ENCODE measurements at regions not wholly inside any gene's neighbourhood (a gene's known extent, or its start where the extent isn't known, plus 50 kb on each side); places are given as distances from the start of the nearest gene placed in this dataset.
A peak's percentile ranks its signal among the peaks of the same experiment; 100 is the strongest.
"Not testable (repeated sequence)": the region's sequence is repeated elsewhere in the genome, so short reads cannot be mapped to it uniquely, and the experiment has no call there.

DNA sequence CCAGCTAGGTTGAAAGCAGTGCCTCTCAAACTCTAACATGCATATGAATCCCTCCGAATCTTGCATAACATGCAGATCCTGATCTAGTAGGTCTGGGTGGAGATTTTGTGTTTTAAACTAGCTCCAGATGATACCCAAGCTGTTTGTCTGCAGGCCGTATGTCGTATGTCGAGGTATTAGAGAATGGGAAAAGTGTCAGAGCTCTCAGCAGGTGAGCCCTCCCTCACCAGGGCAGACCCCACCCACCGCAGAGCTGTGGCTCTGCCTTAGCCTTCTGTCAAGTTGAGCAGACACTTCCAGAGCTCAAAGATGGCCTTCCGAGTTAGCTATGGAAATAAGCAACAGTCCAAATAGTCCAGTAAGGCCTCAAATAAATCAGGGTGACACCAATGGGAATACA is 83.2 kb upstream of the MAP3K1 start:
- DNase-seq (ENCODE audit: low read depth in 3 of 3) = no peak

DNA sequence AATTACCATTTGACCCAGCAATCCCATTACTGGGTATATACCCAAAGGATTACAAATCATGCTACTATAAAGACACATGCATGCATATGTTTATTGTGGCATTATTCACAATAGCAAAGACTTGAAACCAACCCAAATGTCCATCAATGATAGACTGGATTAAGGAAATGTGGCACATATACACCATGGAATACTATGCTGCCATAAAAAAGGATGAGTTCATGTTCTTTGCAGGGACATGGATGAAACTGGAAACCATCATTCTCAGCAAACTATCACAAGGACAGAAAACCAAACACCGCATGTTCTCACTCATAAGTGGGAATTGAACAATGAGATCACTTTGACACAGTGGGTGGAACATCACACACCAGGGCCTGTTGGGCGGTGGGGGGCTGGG is 83.9 kb upstream of the MAP3K1 start:
- not testable (repeated sequence) for DNase-seq (ENCODE audit: low read depth in 3 of 3)

DNA sequence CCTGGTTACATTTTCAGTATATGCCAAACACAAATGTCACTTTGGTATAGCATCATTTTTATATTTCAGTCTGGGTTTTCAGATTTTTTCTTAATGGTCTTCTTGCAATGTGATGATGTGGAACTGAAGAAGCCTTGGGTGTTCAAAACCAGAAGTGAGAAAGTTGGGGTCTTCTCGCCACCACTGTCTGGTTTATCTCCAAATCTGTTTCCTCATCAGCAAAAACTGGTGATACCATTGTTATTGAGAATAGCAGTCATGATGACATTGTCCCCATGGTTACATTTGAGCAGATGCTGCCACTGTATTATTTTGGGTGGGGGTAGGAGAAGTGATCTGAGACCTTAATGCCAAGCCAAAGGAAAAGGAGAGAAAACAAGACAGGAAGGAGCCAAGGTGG is 85.9 kb upstream of the MAP3K1 start:
- no peak for DNase-seq (ENCODE audit: low read depth in 3 of 3)

DNA sequence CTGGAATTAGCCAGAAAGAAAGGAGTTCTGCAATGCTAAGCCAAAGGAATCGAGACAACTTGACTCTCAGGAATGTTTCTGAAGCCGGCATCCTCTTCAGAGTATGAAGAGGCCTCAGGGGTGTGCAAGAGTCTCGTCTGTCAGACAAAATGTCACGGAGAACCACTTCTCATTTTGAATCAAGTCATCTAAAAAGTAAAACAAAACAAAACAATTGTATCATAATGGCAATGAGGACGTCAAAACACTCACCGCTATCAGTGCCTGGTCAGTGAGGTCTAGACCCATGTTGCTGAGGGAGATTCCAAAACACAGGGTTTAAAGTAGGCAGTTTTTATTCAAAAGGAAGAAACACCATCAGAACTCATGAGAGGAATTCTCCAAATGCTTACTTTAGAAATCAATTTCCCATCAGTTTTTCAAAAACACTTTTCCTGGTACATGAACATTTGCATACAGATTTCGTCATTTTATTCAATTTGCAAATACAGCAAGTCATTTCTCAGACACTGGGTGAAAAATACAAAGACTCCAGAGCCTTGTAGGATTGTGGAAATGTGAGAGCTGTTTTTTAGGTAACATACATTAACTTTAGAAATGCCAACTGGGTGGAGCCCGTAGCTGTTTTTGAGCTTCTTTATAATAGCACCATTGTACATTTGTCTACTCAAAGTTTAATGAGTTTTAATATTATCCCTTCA is 89.5 kb upstream of the MAP3K1 start:
- DNase-seq (ENCODE audit: low read depth in 3 of 3) = no peak

DNA sequence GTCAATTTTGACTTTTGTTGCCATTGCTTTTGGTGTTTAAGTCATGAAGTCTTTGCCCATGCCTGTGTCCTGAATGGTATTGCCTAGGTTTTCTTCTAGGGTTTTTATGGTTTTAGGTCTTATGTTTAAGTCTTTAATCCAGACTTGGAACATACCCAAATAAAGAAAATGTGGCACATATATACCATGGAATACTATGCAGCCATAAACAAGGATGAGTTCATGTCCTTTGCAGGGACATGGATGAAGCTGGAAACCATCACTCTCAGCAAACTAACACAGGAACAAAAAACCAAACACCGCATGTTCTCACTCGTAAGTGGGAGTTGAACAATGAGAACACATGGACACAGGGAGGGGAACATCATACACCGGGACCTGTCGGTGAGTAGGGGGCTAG is 90.5 kb upstream of the MAP3K1 start:
- not testable (repeated sequence) for DNase-seq (ENCODE audit: low read depth in 3 of 3)

DNA sequence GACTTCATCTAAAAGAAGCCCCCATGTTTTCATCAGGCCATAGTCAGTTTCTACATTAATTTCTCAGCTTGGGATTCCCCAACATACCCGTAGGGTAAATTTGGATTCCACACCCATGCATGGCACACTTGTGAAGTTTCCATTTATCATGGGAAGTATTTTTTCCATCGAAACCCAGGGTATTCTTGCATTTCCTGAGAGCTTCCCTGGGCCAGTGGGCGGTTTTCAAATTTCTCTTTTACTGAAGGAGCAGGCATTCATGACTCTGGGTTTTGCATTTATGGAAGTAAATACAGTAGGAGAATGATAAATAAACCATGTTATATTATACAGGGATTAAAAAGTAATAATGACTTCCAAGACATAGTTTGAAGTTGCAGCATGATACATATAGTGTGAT is 93.0 kb upstream of the MAP3K1 start:
- DNase-seq (ENCODE audit: low read depth in 3 of 3) = no peak

DNA sequence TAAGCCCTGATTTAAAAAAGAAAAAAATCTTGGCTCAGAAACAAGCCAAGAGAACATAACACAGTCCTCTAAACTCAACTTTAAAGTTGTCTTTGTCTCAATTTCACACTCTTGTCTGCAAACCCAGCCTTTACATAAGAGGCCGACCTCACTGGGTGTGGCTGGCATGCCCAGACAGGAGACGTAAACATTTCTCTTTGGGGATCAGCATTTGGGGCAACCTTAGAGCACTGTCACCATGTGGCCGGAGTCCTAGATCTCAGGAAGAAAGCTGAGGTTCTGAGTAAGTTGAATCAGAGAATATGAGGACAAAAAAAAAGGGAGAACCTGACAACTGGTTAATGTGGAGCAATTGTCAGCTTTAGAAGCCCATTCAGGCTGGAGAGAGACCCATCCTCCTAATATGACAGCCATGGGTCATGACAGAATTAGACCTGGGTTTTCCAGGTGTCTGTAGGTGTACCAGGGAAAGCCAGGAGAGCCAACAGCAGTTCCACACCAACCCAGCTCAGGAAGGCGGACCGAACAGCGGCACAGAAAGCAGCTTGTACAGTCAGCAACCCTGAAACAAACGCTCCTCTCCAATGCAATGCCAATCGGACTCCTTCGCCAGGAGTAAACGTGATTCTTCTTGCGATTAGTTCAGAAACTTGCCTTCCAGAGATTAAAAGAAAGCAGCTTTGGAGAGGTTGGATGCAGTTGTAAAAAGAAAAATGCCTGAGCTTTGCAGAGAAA is 97.9 kb upstream of the MAP3K1 start:
- no peak for DNase-seq (ENCODE audit: low read depth in 3 of 3)

DNA sequence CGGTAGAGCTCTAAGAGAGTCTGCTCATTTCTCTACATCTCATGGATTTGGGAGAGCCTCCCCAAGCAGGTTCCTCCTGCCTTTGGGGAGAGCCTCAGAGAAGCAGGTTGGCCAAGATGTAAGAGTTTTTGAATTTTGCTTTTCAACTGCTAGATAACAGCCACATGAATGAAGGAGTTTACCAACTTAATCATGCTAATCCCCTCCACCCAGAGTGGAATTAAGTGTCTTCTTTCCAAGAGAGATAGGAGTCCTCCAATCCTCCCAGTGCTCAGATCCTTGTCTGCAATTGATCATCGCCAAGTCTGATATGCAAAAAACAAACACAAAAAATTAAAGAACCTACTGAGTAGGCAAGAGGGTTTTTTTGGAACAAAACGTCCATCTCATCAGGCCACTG is 99.4 kb upstream of the MAP3K1 start:
- no peak for DNase-seq (ENCODE audit: low read depth in 3 of 3)

DNA sequence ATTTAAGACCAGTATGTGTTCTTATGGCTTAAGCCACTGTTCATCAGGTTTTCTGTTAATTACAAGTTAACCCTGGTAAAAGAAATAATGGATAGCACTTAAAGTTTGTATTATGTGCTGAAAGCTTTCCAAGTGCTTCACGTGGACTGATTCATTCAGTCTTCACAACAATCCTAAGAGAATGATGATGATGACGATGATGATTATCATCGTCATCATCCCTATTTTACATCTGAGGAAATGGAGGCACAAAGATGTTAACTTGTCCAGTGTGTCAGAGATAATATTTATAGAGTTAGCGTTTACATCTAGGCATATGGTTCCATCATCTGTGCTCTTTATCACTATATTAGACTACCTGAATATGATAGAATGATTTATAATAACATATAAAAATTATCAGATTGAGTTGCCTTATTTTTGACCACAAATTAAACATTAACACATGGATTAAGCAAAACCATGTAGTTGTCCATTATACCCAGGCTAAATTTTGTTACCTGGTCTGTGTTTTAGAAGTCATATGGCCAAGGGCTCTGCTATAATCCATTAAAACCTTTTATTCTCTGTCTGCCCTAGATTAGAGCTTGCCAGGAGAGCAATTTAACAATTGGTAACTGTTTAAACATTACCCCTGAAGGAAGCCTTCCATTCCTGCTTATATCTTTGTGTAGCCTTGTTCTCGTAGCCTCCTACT is 102.3 kb upstream of the MAP3K1 start:
- DNase-seq (ENCODE audit: low read depth in 3 of 3) = no peak

DNA sequence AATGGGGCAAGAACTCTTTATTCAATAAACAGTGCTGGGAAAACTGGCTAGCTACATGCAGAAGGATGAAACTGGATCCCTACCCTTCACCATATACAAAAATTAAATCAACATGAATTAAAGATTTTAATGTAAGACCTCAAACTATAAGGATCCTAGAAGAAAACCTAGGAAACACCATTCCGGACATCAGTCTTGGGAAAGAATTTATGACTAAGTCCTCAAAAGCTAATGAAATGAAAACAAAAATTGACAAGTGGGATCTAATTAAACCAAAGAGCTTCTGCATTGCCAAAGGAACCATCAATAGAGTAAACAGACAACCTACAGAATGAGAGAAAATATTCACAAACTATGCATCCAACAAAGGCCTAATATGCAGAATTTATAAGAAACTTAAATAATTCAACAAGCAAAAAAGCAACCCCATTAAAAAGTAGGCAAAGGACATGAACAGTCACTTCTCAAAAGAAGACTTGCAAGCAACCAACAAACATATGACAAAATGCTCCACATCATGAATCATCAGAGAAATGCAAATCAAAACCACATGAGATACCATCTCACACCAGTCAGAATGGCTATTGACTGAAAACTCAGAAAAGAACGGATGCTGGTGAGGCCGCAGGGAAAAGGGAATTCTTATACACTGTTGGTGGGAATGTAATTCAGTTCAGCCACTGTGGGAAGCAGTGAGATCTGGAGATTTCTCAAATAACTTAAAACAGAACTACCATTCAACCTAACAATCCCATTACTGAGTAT is 104.3 kb upstream of the MAP3K1 start:
- no peak for DNase-seq (ENCODE audit: low read depth in 3 of 3)

DNA sequence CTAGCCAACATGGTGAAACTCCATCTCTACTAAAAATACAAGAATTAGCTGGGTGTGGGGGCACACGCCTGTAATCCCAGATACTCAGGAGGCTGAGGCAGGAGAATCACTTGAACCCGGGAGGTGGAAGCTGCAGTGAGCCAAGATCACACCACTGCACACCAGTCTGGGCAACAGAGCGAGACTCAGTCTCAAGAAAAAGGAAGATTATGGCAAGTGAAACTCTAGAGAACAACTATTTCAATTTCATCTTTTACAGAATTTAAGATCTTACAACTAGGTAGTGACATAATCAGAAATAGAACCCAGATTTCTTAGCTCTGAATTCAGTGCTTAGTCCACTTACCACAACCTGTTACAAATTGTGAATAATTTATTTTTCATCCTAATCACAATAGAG is 108.8 kb upstream of the MAP3K1 start:
- no peak for DNase-seq (ENCODE audit: low read depth in 3 of 3)

DNA sequence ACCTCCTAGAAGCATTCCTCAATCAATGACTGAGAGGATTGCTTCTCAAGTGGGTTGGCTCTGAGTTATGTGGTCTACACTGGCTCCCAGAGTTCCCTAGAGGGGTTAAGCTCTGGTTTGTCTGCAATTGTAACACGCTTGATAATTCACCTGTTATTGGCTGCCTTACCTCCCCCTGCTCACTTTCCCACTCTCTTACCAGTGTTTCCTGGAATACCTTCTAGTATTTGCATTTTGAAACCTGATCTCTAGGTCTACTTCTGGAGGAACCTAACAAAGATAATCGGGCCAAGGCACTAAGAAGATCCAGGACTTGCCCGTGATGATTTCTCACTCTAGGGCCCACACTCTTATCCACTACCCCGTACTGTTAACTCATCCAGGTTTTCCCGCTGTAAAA is 110.1 kb upstream of the MAP3K1 start:
- DNase-seq (ENCODE audit: low read depth in 3 of 3) = no peak

DNA sequence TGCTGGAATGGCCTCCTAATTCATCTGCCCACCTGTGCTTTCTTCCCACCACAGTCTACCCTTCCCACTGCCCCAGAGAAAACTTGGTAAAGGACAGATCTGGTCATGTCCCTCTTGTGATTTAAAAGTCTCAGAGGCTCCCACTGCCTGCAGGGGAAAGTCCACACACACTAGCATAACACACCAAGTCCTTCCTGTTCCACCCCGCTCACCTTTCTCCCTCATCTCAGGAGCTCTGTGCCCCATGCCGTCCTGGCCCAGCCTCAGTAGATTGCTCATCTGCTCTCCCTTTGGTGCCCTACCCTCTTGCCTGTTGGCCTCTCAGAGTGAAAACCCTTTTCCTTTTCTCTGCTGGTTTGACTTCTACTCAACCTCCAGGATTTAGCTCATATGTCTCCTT is 111.4 kb upstream of the MAP3K1 start:
- DNase-seq (ENCODE audit: low read depth in 3 of 3) = no peak

DNA sequence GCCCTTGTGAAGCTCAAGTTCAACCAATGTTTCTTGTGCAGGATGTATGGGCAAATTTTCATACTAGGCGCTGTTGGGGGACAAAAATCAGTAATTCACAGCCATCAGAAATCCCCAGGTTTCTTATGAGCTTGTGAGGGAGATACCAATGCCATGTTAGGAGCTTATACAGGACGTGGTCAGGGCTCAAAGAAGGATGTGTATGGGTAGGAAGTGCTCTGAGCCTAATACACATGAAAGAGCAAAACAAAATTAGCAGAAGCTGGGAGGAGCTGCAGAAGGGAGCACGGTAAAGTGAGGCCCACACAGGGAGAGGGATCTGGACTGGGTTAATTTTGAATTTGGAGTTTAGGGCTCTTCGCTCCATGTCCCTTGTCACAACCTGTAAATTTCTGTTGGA is 114.6 kb upstream of the MAP3K1 start:
- no peak for DNase-seq (ENCODE audit: low read depth in 3 of 3)

DNA sequence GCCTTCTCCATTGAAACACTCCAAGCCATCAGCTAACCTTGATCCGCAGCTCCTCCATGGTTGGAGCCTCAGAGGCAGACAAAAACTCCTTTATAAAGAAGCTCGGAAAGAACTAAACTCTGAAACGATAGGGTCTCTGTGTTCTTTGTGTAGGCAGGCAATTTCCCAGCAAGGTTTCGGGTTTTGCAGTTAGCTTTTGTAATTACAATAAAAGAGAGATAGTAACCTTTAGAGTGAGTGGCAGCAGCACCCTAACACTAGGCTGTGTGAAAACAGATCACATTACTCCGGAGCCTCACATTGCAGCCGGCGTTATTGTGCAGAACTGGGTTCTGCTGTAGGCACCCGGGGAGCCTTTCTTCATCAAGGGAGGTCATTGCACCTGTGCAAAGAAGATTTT is 115.8 kb upstream of the MAP3K1 start:
- DNase-seq (ENCODE audit: low read depth in 3 of 3) = no peak

DNA sequence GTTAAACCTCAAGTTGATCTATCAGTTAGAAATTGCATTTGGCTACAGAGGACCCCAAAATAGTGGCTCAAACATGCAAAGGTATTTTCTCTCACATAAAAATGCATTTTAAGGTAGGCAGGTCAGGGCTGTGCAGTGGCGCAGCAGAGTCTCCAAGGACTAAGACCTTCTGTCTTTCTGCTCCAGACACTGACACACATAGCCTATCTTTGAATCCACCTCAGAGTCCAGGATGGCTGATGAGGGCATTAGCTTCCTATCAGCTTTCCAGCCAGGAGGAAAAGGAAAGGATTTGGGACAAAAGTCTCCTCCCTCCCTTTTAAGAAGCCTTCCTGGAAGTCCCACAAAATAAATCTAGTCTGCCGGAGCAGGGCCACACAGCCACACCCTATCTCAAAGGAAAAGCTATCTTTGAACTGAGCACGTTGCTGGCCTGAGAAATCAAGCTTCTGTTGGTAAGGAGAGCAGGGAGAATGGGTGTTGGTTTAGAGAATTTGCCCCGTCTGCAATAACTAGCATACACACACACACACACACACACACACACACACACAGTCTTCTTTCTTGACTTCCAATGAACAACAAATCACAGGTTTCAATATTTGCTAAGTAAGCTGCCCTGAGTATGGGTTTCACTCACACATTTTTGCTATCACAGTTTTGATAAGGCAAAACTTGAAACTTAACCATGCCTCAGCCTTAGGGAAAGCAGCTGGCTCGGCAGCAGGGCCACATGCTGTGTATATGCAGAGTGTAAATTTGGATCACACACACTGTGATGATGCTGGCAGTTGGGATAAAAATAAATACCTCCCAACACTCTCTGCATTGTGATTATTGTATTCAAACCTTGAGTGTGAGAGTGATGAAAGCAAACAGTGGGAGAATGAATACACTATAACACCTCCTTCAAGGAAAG is 116.6 kb upstream of the MAP3K1 start:
- DNase-seq (ENCODE audit: low read depth in 3 of 3) = no peak

DNA sequence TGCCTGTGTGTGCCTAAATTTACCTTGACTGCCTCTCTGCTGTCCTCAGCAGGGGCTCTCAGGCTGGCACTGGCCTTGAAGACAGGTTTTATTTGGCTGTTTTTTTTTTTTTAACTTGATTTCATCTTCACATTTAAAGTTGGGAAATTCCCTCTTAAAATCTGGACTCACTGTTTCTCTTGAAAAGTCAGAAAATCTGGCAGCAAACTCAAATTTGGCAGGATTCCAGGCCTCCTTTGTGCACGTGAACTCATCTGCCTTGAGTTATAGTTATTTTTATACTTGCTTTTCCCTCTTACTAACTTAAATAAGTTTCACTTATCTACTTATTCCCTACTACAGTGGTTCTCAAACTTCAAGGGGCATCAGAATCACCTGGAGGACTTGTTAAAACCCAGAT is 118.4 kb upstream of the MAP3K1 start:
- DNase-seq (ENCODE audit: low read depth in 3 of 3) = no peak

DNA sequence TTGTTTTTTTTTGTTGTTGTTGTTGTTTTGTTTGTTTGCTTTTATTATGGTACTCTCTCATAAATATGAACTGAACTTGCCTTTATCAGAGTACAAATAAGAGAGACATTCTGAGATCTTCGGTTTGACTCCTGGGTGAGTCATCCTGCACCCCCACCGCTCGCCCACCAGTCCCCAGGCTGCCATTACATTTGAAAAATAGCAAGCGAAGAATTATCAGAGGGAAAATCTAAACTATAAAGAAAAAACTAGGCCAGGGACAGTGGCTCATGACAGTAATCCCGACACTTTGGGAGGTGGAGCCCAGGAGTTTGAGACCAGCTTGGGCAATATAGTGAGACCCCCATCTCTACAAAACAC is 122.1 kb upstream of the MAP3K1 start:
- peak in 2 of 3 experiments; percentile 44 to 53 for DNase-seq (ENCODE audit: low read depth in 3 of 3)

DNA sequence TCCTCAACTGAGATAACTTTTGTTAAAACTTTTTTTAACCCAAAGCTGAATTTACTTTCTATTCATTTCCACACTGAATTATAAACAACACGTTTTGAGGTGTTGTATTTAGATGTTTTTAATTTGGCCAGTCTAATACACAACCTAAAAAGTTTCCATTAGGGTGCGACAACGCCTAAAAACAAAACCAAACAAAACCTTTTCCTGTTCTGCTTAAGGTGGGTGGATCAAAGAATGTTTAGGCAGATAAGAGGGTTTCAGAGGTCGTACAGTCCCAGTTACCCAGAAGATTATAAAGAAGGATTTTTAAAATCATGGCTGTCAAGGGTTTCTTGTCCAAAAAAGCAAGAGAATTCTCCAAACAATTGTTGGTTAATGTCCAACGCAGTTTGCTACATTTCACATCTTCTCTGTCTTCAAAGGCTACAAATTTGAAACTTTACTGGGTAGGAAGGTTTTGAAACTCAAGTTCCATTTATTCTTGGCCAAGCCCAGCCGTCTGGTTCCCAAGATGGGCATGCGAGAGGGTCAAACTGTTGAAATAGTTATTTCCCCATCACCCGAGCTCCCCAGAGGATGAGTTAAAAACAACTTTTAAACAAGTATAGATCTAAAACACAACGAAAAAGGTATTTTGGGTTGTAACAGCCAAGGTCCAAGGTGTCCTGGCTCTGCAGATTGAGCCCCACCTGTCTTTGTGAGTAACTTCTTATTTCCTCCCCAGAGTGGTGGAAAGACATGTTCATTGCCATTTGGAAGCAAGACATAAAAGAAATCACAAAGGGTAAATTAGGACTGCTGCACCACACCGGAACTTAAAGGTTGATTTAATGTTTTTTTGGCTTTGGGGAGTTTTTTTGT is 122.8 kb upstream of the MAP3K1 start:
- no peak for DNase-seq (ENCODE audit: low read depth in 3 of 3)

DNA sequence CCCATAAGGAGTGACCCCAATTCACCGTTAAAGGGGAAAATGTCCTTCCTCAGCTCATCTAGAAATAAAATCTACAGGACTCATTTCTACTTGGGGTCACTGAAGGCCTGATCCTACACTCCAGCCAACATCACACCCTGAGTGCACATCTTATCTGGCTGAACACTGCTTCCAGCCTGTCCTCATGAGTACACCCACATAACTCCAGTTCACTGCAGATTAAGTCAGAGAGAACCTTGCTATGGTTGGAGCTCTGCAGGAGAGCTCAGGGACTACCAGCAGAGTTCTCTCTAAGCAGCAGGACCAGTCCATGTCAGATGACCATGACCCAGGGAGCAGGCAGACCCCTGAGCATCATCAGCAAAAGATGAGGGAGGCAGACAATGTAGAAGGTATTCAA is 126.9 kb upstream of the MAP3K1 start:
- DNase-seq (ENCODE audit: low read depth in 3 of 3) = no peak
